OCI-LY1 (cell line): ENCODE measurements at regions not wholly inside any gene's neighbourhood (a gene's known extent, or its start where the extent isn't known, plus 50 kb on each side); places are given as distances from the start of the nearest gene placed in this dataset.

Experiments used
- H2AFZ ChIP-seq: fragments of 200-600 bp; sonication (generic), shearing (Covaris generic); 2 replicates; pipeline ENCODE4 v1.6.0; 2014; ENCODE audit warnings: antibody characterized with exemption, mild to moderate bottlenecking, low read length
- H3F3A ChIP-seq: fragments of 200-600 bp; sonication (generic), shearing (Covaris generic); 2 replicates; pipeline ENCODE4 v1.6.0; 2014; ENCODE audit warnings: mild to moderate bottlenecking, antibody characterized with exemption, low read length, moderate library complexity; ENCODE audit not compliant: insufficient read depth
- H3K27ac ChIP-seq: fragments of 200-600 bp; sonication (generic); 2 replicates; pipeline ENCODE4 v1.5.1; 2014; ENCODE audit warnings: low read length, mixed run types, mild to moderate bottlenecking, low read depth; ENCODE audit not compliant: poor library complexity, severe bottlenecking
- H3K27me3 ChIP-seq: fragments of 200-600 bp; sonication (generic); 2 replicates; pipeline ENCODE4 v1.6.0; 2014; ENCODE audit warnings: antibody characterized with exemption, mild to moderate bottlenecking, low read length, moderate library complexity; ENCODE audit not compliant: insufficient read depth
- H3K36me3 ChIP-seq: fragments of 200-600 bp; sonication (generic); 2 replicates; pipeline ENCODE4 v1.6.1; 2014; ENCODE audit warnings: mild to moderate bottlenecking, antibody characterized with exemption, low read length, moderate library complexity, mixed read lengths; ENCODE audit not compliant: insufficient read depth
- H3K4me1 ChIP-seq: fragments of 200-600 bp; sonication (generic); 2 replicates; pipeline ENCODE4 v1.5.1; 2014; ENCODE audit warnings: mild to moderate bottlenecking, low read length, moderate library complexity; ENCODE audit not compliant: insufficient read depth, severe bottlenecking
- H3K4me2 ChIP-seq: fragments of 200-600 bp; sonication (generic), shearing (Covaris generic); 2 replicates; pipeline ENCODE4 v1.6.1; 2014; ENCODE audit warnings: low read length
- H3K4me3 ChIP-seq: fragments of 200-600 bp; sonication (generic); 2 replicates; pipeline ENCODE4 v1.5.1; 2014; ENCODE audit warnings: low read length, low read depth, mild to moderate bottlenecking, mixed read lengths; ENCODE audit not compliant: poor library complexity, severe bottlenecking
- H3K79me2 ChIP-seq: fragments of 200-600 bp; shearing (Covaris generic); 2 replicates; pipeline ENCODE4 v1.6.1; 2016; ENCODE audit warnings: mixed run types, low read length, mixed read lengths; ENCODE audit not compliant: insufficient read depth
- H3K9ac ChIP-seq: fragments of 200-600 bp; sonication (generic), shearing (Covaris generic); 2 replicates; pipeline ENCODE4 v1.6.1; 2014; ENCODE audit warnings: mild to moderate bottlenecking, low read length, mixed read lengths
- H3K9me2 ChIP-seq: fragments of 200-600 bp; sonication (generic), shearing (Covaris generic); 2 replicates; pipeline ENCODE4 v1.6.1; 2014; ENCODE audit warnings: low read depth, mild to moderate bottlenecking, low read length, mixed read lengths
- H3K9me3 ChIP-seq: fragments of 200-600 bp; shearing (Covaris generic); 2 replicates; pipeline ENCODE4 v1.6.1; 2014; ENCODE audit warnings: low read length, mixed read lengths
- H4K20me1 ChIP-seq: fragments of 200-600 bp; sonication (generic), shearing (Covaris generic); 2 replicates; pipeline ENCODE4 v1.6.0; 2016; ENCODE audit warnings: mild to moderate bottlenecking, low read length; ENCODE audit not compliant: insufficient read depth
- EZH2 ChIP-seq: fragments of 200-600 bp; sonication (generic), shearing (Covaris generic); IDR thresholded peaks from 2 replicates; pipeline ENCODE4 v1.8.0; 2017; ENCODE audit warnings: borderline replicate concordance, mixed run types, mild to moderate bottlenecking, antibody characterized with exemption, low read length, moderate library complexity, mixed read lengths
- TF ChIP-seq, protein P1 (sequence below): fragments of 200-600 bp; sonication (generic), shearing (Covaris generic); IDR thresholded peaks from 2 replicates; pipeline ENCODE4 v1.5.1; 2017; ENCODE audit warnings: mild to moderate bottlenecking, antibody characterized with exemption, low read length, moderate library complexity, mixed read lengths

GRCh38 chr2:12619975-12620374 lies 96.8 kb upstream of the TRIB2 start:
- no peak overlapping the region for H3K4me3 ChIP-seq
- H3K36me3 ChIP-seq = no peaks in the 10 kb centered on the region
- no peaks in the 10 kb centered on the region for H3K79me2 ChIP-seq
- no peak overlapping the region for H2AFZ ChIP-seq
- no peaks in the 10 kb centered on the region for H3K9me3 ChIP-seq
- peaks cover 23% of the 10 kb centered on the region for H3K4me1 ChIP-seq
- no peak for TF ChIP-seq EZH2
- TF ChIP-seq, protein P1, sequence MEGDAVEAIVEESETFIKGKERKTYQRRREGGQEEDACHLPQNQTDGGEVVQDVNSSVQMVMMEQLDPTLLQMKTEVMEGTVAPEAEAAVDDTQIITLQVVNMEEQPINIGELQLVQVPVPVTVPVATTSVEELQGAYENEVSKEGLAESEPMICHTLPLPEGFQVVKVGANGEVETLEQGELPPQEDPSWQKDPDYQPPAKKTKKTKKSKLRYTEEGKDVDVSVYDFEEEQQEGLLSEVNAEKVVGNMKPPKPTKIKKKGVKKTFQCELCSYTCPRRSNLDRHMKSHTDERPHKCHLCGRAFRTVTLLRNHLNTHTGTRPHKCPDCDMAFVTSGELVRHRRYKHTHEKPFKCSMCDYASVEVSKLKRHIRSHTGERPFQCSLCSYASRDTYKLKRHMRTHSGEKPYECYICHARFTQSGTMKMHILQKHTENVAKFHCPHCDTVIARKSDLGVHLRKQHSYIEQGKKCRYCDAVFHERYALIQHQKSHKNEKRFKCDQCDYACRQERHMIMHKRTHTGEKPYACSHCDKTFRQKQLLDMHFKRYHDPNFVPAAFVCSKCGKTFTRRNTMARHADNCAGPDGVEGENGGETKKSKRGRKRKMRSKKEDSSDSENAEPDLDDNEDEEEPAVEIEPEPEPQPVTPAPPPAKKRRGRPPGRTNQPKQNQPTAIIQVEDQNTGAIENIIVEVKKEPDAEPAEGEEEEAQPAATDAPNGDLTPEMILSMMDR = no peak
- H4K20me1 ChIP-seq = no peaks in the 10 kb centered on the region
- no peaks in the 10 kb centered on the region for H3K9me2 ChIP-seq
- no peak overlapping the region for H3K27ac ChIP-seq
- no peak overlapping the region for H3K4me2 ChIP-seq
- no peaks in the 10 kb centered on the region for H3K27me3 ChIP-seq
- no peaks in the 10 kb centered on the region for H3F3A ChIP-seq
- H3K9ac ChIP-seq = no peak overlapping the region

- no peaks in the 10 kb centered on the region for H4K20me1 ChIP-seq
- H3K36me3 ChIP-seq = no peaks in the 10 kb centered on the region
- TF ChIP-seq EZH2 = no peak
- TF ChIP-seq, protein P1 = no peak
- H3K4me1 ChIP-seq = peaks cover 31% of the 10 kb centered on the region
- H3K9me2 ChIP-seq = no peaks in the 10 kb centered on the region
- no peak overlapping the region for H2AFZ ChIP-seq
- no peaks in the 10 kb centered on the region for H3K27me3 ChIP-seq
- H3K4me3 ChIP-seq = no peak overlapping the region
- H3K27ac ChIP-seq = no peak overlapping the region
- no peaks in the 10 kb centered on the region for H3F3A ChIP-seq
- no peak overlapping the region for H3K9ac ChIP-seq
- no peak overlapping the region for H3K4me2 ChIP-seq
- H3K9me3 ChIP-seq = no peaks in the 10 kb centered on the region
- no peaks in the 10 kb centered on the region for H3K79me2 ChIP-seq
These were observed 96.0 kb upstream of the TRIB2 start for GRCh38 chr2:12620759-12621158.

DNA sequence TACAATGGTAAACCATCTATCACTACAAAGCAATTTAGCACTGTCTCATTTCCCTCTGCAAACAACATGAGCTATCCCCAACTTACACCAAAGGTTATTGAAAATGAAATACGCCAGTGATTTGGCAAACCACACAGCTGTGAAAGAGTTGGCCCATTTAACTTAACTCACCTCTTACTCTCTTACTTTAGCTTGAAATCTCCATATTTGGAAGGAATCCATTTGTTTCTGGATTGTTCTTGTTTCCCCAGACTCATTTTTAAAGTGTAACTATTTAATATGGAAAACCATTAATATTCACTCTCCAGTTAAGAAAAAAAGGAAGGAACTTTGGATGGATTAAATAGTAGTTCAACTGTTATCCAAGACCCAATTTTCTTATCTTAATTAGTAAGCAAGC lies 93.7 kb upstream of the TRIB2 start:
- no peaks in the 10 kb centered on the region for H3F3A ChIP-seq
- no peak for TF ChIP-seq EZH2
- TF ChIP-seq, protein P1 = no peak
- no peaks in the 10 kb centered on the region for H4K20me1 ChIP-seq
- no peaks in the 10 kb centered on the region for H3K79me2 ChIP-seq
- H3K9me2 ChIP-seq = no peaks in the 10 kb centered on the region
- no peak overlapping the region for H2AFZ ChIP-seq
- no peak overlapping the region for H3K9ac ChIP-seq
- no peaks in the 10 kb centered on the region for H3K27me3 ChIP-seq
- H3K27ac ChIP-seq = no peak overlapping the region
- no peak overlapping the region for H3K4me2 ChIP-seq
- peaks cover 11% of the 10 kb centered on the region for H3K4me1 ChIP-seq
- no peaks in the 10 kb centered on the region for H3K9me3 ChIP-seq
- no peaks in the 10 kb centered on the region for H3K36me3 ChIP-seq
- H3K4me3 ChIP-seq = no peak overlapping the region
